GM12874 (cell line): ENCODE measurements at regions not wholly inside any gene's neighbourhood (a gene's known extent, or its start where the extent isn't known, plus 50 kb on each side); places are given as distances from the start of the nearest gene placed in this dataset.

Experiments used
- TF ChIP-seq, protein P1 (sequence below): IDR thresholded peaks from 2 replicates; pipeline ENCODE4 v1.5.1; 2011; ENCODE audit warnings: low read depth, mild to moderate bottlenecking, control low read depth, low read length, moderate library complexity; ENCODE audit not compliant: insufficient read depth

DNA sequence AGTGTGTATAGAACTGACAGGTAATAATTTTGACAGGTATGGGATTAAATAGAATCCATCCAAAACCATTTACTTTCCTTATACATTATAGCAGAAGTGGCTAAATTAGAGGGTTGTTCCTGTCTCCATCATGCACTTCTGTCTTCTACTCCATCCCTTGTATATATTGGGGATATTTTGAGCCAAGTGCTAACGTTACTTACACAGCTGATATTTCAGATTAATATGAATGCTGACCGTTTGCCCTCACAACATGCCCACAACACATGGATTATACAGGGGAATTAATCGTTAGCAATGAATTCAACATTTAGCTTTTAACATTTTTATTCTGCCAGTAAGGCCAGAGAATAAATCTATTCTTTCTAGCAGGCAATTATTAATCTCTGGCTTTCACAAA, 1125.0 kb upstream of the FAM98A start:
- TF ChIP-seq, protein P1, sequence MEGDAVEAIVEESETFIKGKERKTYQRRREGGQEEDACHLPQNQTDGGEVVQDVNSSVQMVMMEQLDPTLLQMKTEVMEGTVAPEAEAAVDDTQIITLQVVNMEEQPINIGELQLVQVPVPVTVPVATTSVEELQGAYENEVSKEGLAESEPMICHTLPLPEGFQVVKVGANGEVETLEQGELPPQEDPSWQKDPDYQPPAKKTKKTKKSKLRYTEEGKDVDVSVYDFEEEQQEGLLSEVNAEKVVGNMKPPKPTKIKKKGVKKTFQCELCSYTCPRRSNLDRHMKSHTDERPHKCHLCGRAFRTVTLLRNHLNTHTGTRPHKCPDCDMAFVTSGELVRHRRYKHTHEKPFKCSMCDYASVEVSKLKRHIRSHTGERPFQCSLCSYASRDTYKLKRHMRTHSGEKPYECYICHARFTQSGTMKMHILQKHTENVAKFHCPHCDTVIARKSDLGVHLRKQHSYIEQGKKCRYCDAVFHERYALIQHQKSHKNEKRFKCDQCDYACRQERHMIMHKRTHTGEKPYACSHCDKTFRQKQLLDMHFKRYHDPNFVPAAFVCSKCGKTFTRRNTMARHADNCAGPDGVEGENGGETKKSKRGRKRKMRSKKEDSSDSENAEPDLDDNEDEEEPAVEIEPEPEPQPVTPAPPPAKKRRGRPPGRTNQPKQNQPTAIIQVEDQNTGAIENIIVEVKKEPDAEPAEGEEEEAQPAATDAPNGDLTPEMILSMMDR: no peak

DNA sequence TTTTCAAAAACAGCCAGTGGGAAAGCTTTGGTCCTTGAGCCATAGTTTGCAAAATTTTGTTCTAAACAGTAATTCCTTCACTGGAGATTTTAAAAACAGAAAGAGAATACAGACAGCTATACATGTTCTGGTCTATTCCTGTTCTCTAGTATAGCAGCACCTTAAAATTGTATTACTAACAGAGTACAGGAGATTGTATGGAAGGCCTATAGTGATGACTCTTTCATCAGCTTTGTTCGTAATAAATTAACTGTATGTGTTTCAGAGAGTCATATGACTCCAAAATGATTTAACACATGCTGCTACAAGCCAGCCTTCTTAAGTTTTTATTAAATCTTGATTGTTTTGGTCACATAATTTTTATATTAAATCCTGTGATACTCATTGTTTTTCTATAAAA, 1124.6 kb upstream of the FAM98A start:
- TF ChIP-seq, protein P1: no peak

DNA sequence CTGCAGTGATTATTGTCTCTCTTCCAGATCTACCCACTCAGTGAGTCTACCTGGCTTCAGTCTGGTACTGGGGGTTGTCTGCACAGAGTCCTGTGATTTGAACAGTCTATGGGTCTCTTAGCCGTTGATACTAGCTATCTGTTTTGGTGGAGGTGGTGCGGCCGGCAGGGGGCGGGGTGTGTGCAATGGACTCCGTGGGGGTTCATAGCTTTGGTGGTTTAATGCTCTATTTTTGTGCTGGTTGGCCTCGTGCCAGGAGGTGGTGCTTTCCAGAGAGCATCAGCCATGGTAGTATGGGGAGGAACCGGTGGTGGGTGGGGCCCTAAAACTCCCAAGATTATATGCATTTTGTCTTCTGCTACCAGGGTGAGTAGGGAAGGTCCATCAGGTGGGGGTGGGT, 1120.1 kb upstream of the FAM98A start:
- TF ChIP-seq, protein P1: no peak

DNA sequence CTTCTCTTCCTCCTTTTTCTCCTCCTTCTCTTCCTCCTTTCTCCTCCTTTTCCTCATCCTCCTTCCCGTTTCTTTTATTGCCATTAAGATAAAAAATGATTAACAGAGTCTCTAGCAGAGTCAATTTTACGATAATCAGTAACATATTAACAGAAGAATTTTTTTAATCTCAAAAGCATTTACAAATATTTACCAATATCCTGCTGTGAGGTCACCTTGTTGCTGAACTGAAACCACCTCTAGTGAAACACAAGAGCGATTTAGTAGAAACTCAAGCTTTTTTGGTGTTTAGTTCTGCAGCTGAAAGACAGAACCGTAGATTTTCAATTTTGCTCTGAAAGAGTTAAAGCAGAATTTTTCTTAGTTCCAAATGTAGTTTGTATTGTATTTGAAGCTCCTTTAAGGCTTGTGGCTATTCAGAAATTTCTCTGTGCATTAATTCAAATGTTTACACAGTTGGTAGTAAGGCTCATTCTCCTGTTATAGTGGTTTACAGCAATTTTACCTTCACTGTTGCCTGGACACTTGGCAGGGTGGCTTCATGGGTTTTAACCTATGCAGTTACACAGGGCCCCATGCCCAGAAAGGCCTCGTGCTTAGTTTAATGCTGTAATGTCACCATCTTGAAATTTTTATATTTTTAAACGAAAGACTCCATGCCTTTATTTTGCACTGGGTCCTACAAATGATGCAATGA, 1106.6 kb upstream of the FAM98A start:
- TF ChIP-seq, protein P1: no peak

DNA sequence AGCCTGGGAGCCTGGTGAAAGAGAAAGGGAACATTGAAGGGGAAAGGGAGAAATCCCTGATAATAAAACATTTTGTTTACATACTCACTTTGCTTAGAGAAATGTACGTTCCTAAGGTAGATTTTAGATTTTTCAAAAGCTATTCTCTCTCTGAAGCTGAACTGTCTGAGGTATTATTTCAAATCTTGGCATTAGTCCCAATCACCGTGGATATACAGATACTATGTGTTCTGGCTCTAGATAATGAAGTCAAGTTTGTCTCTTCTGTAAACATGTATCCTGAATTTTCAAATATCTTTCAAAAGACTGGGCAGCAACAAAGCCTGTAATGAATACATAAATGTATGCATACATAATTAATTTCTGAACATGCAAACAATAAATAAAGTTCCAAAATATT, 1104.2 kb upstream of the FAM98A start:
- TF ChIP-seq, protein P1: no peak

DNA sequence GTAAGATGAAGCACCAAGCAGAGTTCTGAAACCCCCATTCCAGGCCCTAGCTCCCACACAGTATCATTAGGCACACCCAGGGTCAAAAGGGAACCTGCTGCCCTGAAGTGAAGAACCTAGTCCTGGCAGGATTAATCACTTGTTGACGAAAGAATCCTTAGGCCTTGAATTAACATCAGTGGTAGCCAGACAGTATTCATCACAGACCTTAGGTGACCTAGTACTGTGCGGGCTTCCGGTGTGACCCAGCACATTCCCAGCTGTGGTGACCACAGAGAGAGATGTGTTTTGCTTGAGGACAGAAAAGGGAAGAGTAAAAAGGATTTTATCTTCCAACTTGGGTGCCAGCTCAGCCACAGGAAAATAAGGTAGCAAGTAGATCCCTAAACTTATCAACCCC, 1071.4 kb upstream of the FAM98A start:
- TF ChIP-seq, protein P1: no peak

DNA sequence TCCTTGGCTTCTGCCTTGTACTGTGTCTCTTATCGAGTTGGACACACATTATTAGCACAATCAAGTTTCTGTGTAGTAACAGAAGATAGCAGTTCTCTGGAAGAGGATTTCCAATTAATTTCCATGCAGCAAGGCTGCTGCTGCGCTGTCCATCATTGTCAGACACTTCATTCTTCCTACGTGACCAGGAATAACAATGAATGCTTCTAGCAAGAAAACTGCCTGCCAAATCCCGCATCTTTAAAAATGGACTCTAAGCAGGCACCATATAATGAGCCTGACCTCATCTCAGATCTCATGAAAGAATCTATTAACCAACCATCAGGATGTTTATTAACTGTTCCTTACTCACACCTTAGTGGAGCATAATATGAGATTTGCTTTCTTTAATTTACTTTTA, 1067.7 kb upstream of the FAM98A start:
- TF ChIP-seq, protein P1: no peak
